ENCODE measurements at regions not wholly inside any gene's neighbourhood (a gene's known extent, or its start where the extent isn't known, plus 50 kb on each side); places are given as distances from the start of the nearest gene placed in this dataset.
"Not testable (repeated sequence)": the region's sequence is repeated elsewhere in the genome, so short reads cannot be mapped to it uniquely, and the experiment has no call there.

DNA sequence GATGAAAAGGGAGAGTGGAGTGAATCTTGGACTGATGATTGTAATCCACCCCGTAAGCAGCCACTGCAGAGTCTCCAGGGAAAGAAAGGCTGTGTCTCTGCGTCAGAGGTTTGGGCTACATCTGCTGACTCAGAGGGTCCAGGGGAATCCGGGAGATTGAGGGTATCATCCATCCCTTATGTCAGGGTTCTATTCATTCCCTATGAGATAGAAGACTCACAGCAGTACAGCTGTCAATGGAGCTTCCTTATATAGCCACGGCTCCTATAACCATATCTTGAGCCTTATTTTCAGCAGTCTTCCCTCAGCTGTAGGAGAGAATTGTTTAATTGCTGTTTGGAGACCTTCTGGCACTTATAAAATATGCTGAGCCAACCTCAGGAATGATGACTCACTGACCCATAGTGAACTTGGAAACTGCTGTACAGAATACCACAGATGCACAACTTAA, 558.2 kb upstream of the PFKP start:
- DNase-seq (no peak), ATAC-seq (ENCODE audit: low read depth) (no peak)
- TF ChIP-seq, protein P1, sequence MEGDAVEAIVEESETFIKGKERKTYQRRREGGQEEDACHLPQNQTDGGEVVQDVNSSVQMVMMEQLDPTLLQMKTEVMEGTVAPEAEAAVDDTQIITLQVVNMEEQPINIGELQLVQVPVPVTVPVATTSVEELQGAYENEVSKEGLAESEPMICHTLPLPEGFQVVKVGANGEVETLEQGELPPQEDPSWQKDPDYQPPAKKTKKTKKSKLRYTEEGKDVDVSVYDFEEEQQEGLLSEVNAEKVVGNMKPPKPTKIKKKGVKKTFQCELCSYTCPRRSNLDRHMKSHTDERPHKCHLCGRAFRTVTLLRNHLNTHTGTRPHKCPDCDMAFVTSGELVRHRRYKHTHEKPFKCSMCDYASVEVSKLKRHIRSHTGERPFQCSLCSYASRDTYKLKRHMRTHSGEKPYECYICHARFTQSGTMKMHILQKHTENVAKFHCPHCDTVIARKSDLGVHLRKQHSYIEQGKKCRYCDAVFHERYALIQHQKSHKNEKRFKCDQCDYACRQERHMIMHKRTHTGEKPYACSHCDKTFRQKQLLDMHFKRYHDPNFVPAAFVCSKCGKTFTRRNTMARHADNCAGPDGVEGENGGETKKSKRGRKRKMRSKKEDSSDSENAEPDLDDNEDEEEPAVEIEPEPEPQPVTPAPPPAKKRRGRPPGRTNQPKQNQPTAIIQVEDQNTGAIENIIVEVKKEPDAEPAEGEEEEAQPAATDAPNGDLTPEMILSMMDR (IDR thresholded peaks at IDR 0.05) = no peak
- TF ChIP-seq EZH2 (IDR thresholded peaks at IDR 0.05; ENCODE audit: borderline replicate concordance, insufficient read depth, low read depth, low read length, poor library complexity, severe bottlenecking) = no peak
- Histone ChIP-seq H3K79me2 (ENCODE audit: control insufficient read depth, insufficient read depth, low read length) (no peaks in the 10 kb centered on the region), H3K9me3 (ENCODE audit: control extremely low read depth in 1 of 3, control insufficient read depth in 2 of 3, insufficient read depth in 1 of 3, low read length in 2 of 3) (no peaks in the 10 kb centered on the region), H3K4me2 (replicated peaks; ENCODE audit: low read depth, low read length, poor library complexity, severe bottlenecking) (no peak overlapping the region), H3K4me3 (ENCODE audit: control extremely low read depth in 1 of 5, extremely low read depth in 1 of 5, insufficient read depth in 1 of 5, low read depth in 2 of 5, low read length in 4 of 5) (no peak overlapping the region), H3K27ac (ENCODE audit: low read length in 2 of 2) (no peak overlapping the region), H3K9ac (ENCODE audit: low read length) (no peak overlapping the region), H3K4me1 (ENCODE audit: control insufficient read depth in 2 of 2, insufficient read depth in 2 of 2, low read length in 2 of 2) (no peaks in the 10 kb centered on the region), H3K36me3 (replicated peaks in 1 of 2; ENCODE audit: control extremely low read depth in 1 of 2, control insufficient read depth in 1 of 2, extremely low read depth in 1 of 2, insufficient read depth in 2 of 2, low read length in 1 of 2) (no peaks in the 10 kb centered on the region), H4K20me1 (ENCODE audit: control insufficient read depth, insufficient read depth, low read length, poor library complexity, severe bottlenecking) (no peaks in the 10 kb centered on the region), H2AFZ (ENCODE audit: insufficient read depth, low read depth, low read length, poor library complexity, severe bottlenecking) (no peak overlapping the region), H3K27me3 (replicated peaks in 1 of 4; ENCODE audit: control extremely low read depth in 1 of 4, control insufficient read depth in 3 of 4, insufficient read depth in 4 of 4, low read length in 3 of 4) (no peaks in the 10 kb centered on the region)
- intact Hi-C loops (cut with micrococcal nuclease) = no loop called here
- ChIA-PET POLR2A (no interaction called here), CTCF (no interaction called here)
- Mint-ChIP-seq H3K4me3 (no peak overlapping the region), H3K27me3 (no peaks in the 10 kb centered on the region), H3K9me3 (ENCODE audit: insufficient read depth) (no peaks in the 10 kb centered on the region), H3K4me1 (no peaks in the 10 kb centered on the region), H3K27ac (no peak overlapping the region)
- WGBS (ENCODE audit: insufficient coverage) = 100% methylated on average over 1 of the region's 4 CpGs

DNA sequence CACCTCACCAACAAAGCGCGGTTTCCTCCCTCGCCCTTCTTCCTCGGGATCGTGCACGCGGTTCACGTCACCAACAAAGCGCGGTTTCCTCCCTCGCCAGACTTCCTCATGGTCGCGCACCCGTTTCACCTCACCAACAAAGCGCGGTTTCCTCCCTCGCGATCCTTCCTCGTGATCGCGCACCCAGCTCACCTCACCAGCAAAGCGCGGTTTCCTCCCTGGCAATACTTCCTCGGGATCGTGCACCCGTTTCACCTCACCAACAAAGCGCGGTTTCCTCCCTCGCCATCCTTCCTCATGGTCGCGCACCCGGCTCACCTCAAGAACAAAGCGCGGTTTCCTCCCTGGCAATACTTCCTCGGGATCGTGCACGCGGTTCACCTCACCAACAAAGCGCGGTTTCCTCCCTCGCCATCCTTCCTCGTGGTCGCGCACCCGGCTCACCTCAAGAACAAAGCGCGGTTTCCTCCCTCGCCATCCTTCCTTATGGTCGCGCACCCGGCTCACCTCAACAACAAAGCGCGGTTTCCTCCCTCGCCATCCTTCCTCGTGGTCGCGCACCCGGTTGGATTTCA, 565.9 kb upstream of the PFKP start:
- H3K9ac ChIP-seq (ENCODE audit: low read length); CTCF ChIA-PET; ATAC-seq (ENCODE audit: low read depth); H3K27me3 Mint-ChIP-seq; intact Hi-C loops (cut with micrococcal nuclease); H3K4me3 ChIP-seq (ENCODE audit: control extremely low read depth in 1 of 5, extremely low read depth in 1 of 5, insufficient read depth in 1 of 5, low read depth in 2 of 5, low read length in 4 of 5); H3K4me2 ChIP-seq (replicated peaks; ENCODE audit: low read depth, low read length, poor library complexity, severe bottlenecking); H3K4me1 ChIP-seq (ENCODE audit: control insufficient read depth in 2 of 2, insufficient read depth in 2 of 2, low read length in 2 of 2); H3K27ac ChIP-seq (ENCODE audit: low read length in 2 of 2); H3K4me1 Mint-ChIP-seq; DNase-seq; H3K27ac Mint-ChIP-seq; H3K9me3 Mint-ChIP-seq (ENCODE audit: insufficient read depth); H3K27me3 ChIP-seq (replicated peaks in 1 of 4; ENCODE audit: control extremely low read depth in 1 of 4, control insufficient read depth in 3 of 4, insufficient read depth in 4 of 4, low read length in 3 of 4); POLR2A ChIA-PET; H3K36me3 ChIP-seq (replicated peaks in 1 of 2; ENCODE audit: control extremely low read depth in 1 of 2, control insufficient read depth in 1 of 2, extremely low read depth in 1 of 2, insufficient read depth in 2 of 2, low read length in 1 of 2); H3K4me3 Mint-ChIP-seq; H4K20me1 ChIP-seq (ENCODE audit: control insufficient read depth, insufficient read depth, low read length, poor library complexity, severe bottlenecking); H3K79me2 ChIP-seq (ENCODE audit: control insufficient read depth, insufficient read depth, low read length): not testable (repeated sequence)
- Histone ChIP-seq H3K9me3 (ENCODE audit: control extremely low read depth in 1 of 3, control insufficient read depth in 2 of 3, insufficient read depth in 1 of 3, low read length in 2 of 3) (peaks cover 0 to 15% (median 0%) of the 10 kb centered on the region in 3 donors), H2AFZ (ENCODE audit: insufficient read depth, low read depth, low read length, poor library complexity, severe bottlenecking) (peak overlapping the region; percentile 2)
- 47% methylated on average over 51 of the region's 58 CpGs for WGBS (ENCODE audit: insufficient coverage)

Data from B cell (primary cell).